ENCODE measurements at regions not wholly inside any gene's neighbourhood (a gene's known extent, or its start where the extent isn't known, plus 50 kb on each side); places are given as distances from the start of the nearest gene placed in this dataset.

GRCh38 chr20:12677925-12678324 lies 330.8 kb upstream of the SPTLC3 start:
- Histone ChIP-seq H3K4me1 (ENCODE audit: insufficient read depth, low read length) (no peaks in the 10 kb centered on the region), H3K9me3 (ENCODE audit: insufficient read depth, low read length, severe bottlenecking) (no peaks in the 10 kb centered on the region), H2AFZ (ENCODE audit: low read depth, low read length) (no peak overlapping the region), H3K27me3 (ENCODE audit: insufficient read depth, low read length, poor library complexity) (peaks cover 4% of the 10 kb centered on the region), H3K27ac (ENCODE audit: low read length) (no peak overlapping the region), H3K4me3 (ENCODE audit: low read depth in 1 of 2, low read length in 2 of 2) (no peak overlapping the region), H3K79me2 (ENCODE audit: insufficient read depth, low read length) (no peaks in the 10 kb centered on the region), H3K4me2 (ENCODE audit: insufficient read depth, low read length) (no peak overlapping the region), H3K36me3 (ENCODE audit: insufficient read depth, low read length) (no peaks in the 10 kb centered on the region), H4K20me1 (ENCODE audit: insufficient read depth, low read length) (no peaks in the 10 kb centered on the region), H3K9ac (ENCODE audit: low read depth, low read length) (no peak overlapping the region)
- TF ChIP-seq EZH2 (IDR thresholded peaks at IDR 0.05; ENCODE audit: borderline replicate concordance, low read depth, low read length, severe bottlenecking), result no peak
- TF ChIP-seq CTCF (IDR thresholded peaks at IDR 0.05; ENCODE audit: borderline replicate concordance, extremely low read depth, low read length, poor library complexity, severe bottlenecking), result no peak
- ATAC-seq (ENCODE audit: insufficient read depth, low read depth) (no peak), DNase-seq (no peak)

- no peaks in the 10 kb centered on the region for H3K9me3 ChIP-seq (ENCODE audit: insufficient read depth, low read length, severe bottlenecking)
- no peak for ATAC-seq (ENCODE audit: insufficient read depth, low read depth)
Measured at GRCh38 chr20:12679447-12679846, 329.3 kb upstream of the SPTLC3 start.

GRCh38 chr20:12682613-12683012 lies 326.2 kb upstream of the SPTLC3 start:
- TF ChIP-seq EZH2 (IDR thresholded peaks at IDR 0.05; ENCODE audit: borderline replicate concordance, low read depth, low read length, severe bottlenecking) (no peak), CTCF (IDR thresholded peaks at IDR 0.05; ENCODE audit: borderline replicate concordance, extremely low read depth, low read length, poor library complexity, severe bottlenecking) (no peak)

More at GRCh38 chr20:12679447-12679846, 329.3 kb upstream of the SPTLC3 start:
- Histone ChIP-seq H3K36me3 (ENCODE audit: insufficient read depth, low read length) (no peaks in the 10 kb centered on the region), H3K27me3 (ENCODE audit: insufficient read depth, low read length, poor library complexity) (peaks cover 4% of the 10 kb centered on the region), H3K27ac (ENCODE audit: low read length) (no peak overlapping the region), H4K20me1 (ENCODE audit: insufficient read depth, low read length) (no peaks in the 10 kb centered on the region), H3K4me1 (ENCODE audit: insufficient read depth, low read length) (no peaks in the 10 kb centered on the region), H3K9ac (ENCODE audit: low read depth, low read length) (no peak overlapping the region), H3K4me3 (ENCODE audit: low read depth in 1 of 2, low read length in 2 of 2) (no peak overlapping the region), H2AFZ (ENCODE audit: low read depth, low read length) (no peak overlapping the region), H3K79me2 (ENCODE audit: insufficient read depth, low read length) (no peaks in the 10 kb centered on the region), H3K4me2 (ENCODE audit: insufficient read depth, low read length) (no peak overlapping the region)
- TF ChIP-seq CTCF (IDR thresholded peaks at IDR 0.05; ENCODE audit: borderline replicate concordance, extremely low read depth, low read length, poor library complexity, severe bottlenecking), result no peak
- TF ChIP-seq EZH2 (IDR thresholded peaks at IDR 0.05; ENCODE audit: borderline replicate concordance, low read depth, low read length, severe bottlenecking), result no peak
- no peak for DNase-seq

GRCh38 chr20:12687476-12687875 lies 321.3 kb upstream of the SPTLC3 start:
- H2AFZ ChIP-seq (ENCODE audit: low read depth, low read length), result no peak overlapping the region
- no peaks in the 10 kb centered on the region for H3K9me3 ChIP-seq (ENCODE audit: insufficient read depth, low read length, severe bottlenecking)
- no peaks in the 10 kb centered on the region for H3K4me1 ChIP-seq (ENCODE audit: insufficient read depth, low read length)
- ATAC-seq (ENCODE audit: insufficient read depth, low read depth) (no peak), DNase-seq (no peak)
- H3K4me3 ChIP-seq (ENCODE audit: low read depth in 1 of 2, low read length in 2 of 2), result no peak overlapping the region
- no peaks in the 10 kb centered on the region for H3K27me3 ChIP-seq (ENCODE audit: insufficient read depth, low read length, poor library complexity)
- no peak overlapping the region for H3K9ac ChIP-seq (ENCODE audit: low read depth, low read length)
- TF ChIP-seq EZH2 (IDR thresholded peaks at IDR 0.05; ENCODE audit: borderline replicate concordance, low read depth, low read length, severe bottlenecking) (no peak), CTCF (IDR thresholded peaks at IDR 0.05; ENCODE audit: borderline replicate concordance, extremely low read depth, low read length, poor library complexity, severe bottlenecking) (no peak)
- H4K20me1 ChIP-seq (ENCODE audit: insufficient read depth, low read length), result no peaks in the 10 kb centered on the region
- no peak overlapping the region for H3K4me2 ChIP-seq (ENCODE audit: insufficient read depth, low read length)
- H3K27ac ChIP-seq (ENCODE audit: low read length), result no peak overlapping the region
- H3K79me2 ChIP-seq (ENCODE audit: insufficient read depth, low read length), result no peaks in the 10 kb centered on the region
- H3K36me3 ChIP-seq (ENCODE audit: insufficient read depth, low read length), result no peaks in the 10 kb centered on the region

More at GRCh38 chr20:12682613-12683012, 326.2 kb upstream of the SPTLC3 start:
- no peak for ATAC-seq (ENCODE audit: insufficient read depth, low read depth)
- Histone ChIP-seq H3K9ac (ENCODE audit: low read depth, low read length) (no peak overlapping the region), H3K27me3 (ENCODE audit: insufficient read depth, low read length, poor library complexity) (no peaks in the 10 kb centered on the region), H4K20me1 (ENCODE audit: insufficient read depth, low read length) (no peaks in the 10 kb centered on the region), H3K79me2 (ENCODE audit: insufficient read depth, low read length) (no peaks in the 10 kb centered on the region), H2AFZ (ENCODE audit: low read depth, low read length) (no peak overlapping the region), H3K36me3 (ENCODE audit: insufficient read depth, low read length) (no peaks in the 10 kb centered on the region), H3K27ac (ENCODE audit: low read length) (no peak overlapping the region), H3K4me1 (ENCODE audit: insufficient read depth, low read length) (no peaks in the 10 kb centered on the region), H3K4me3 (ENCODE audit: low read depth in 1 of 2, low read length in 2 of 2) (no peak overlapping the region), H3K9me3 (ENCODE audit: insufficient read depth, low read length, severe bottlenecking) (no peaks in the 10 kb centered on the region), H3K4me2 (ENCODE audit: insufficient read depth, low read length) (no peak overlapping the region)
- no peak for DNase-seq
